Spleen (tissue), 11 donors: ENCODE measurements at regions not wholly inside any gene's neighbourhood (a gene's known extent, or its start where the extent isn't known, plus 50 kb on each side); places are given as distances from the start of the nearest gene placed in this dataset.

ENCODE experiments used
- DNase-seq: peaks from one replicate; pipeline ENCODE4 v3.0.0-alpha.2; 2020
- H3K27ac ChIP-seq, 8 donors: fragments of 200-600 bp; sonication (generic) in 7 of 8; 1 replicate in 4 of 8; 2 replicates in 4 of 8; pipeline versions ENCODE4 v1.5.0 to v1.8.0; 2016 to 2021; ENCODE audit warnings: inconsistent platforms in 4 of 8, mild to moderate bottlenecking in 4 of 8, moderate library complexity in 1 of 8
- H3K27me3 ChIP-seq, 7 donors: fragments of 200-600 bp; sonication (generic) in 6 of 7; replicated peaks in 1 of 7; 1 replicate in 4 of 7; 2 replicates in 3 of 7; pipeline versions ENCODE4 v1.5.0 to v1.8.0; 2016 to 2021; ENCODE audit warnings: inconsistent platforms in 3 of 7, mild to moderate bottlenecking in 1 of 7
- H3K36me3 ChIP-seq, 6 donors: fragments of 200-600 bp; sonication (generic) in 5 of 6; 1 replicate in 4 of 6; 2 replicates in 2 of 6; pipeline versions ENCODE4 v1.5.0 to v1.8.0; 2016 to 2021; ENCODE audit warnings: inconsistent platforms in 2 of 6
- H3K4me1 ChIP-seq, 6 donors: fragments of 200-600 bp; sonication (generic) in 5 of 6; 1 replicate in 3 of 6; 2 replicates in 3 of 6; pipeline versions ENCODE4 v1.5.0 to v1.8.0; 2016 to 2021; ENCODE audit warnings: inconsistent platforms in 3 of 6
- H3K4me3 ChIP-seq, 8 donors: fragments of 200-600 bp; sonication (generic) in 7 of 8; 1 replicate in 4 of 8; 2 replicates in 4 of 8; pipeline versions ENCODE4 v1.5.0 to v1.8.0; 2016 to 2021; ENCODE audit warnings: inconsistent platforms in 4 of 8, mild to moderate bottlenecking in 4 of 8, moderate library complexity in 2 of 8
- H3K9me3 ChIP-seq, 8 donors: fragments of 200-600 bp; sonication (generic) in 7 of 8; 1 replicate in 4 of 8; 2 replicates in 4 of 8; pipeline versions ENCODE4 v1.5.0 to v1.8.0; 2016 to 2021; ENCODE audit warnings: inconsistent platforms in 4 of 8
- POLR2A ChIP-seq, 3 donors: fragments of 450-650 bp; IDR thresholded peaks; one replicate each; pipeline ENCODE4 v1.5.1; 2017; ENCODE audit warnings: antibody characterized with exemption in 3 of 3, mild to moderate bottlenecking in 1 of 3
- POLR2AphosphoS5 ChIP-seq, 3 donors: sonication (generic); formaldehyde crosslinking; IDR thresholded peaks; one replicate each; pipeline ENCODE4 v1.5.1; 2017; ENCODE audit warnings: antibody characterized with exemption in 3 of 3
- WGBS, 5 donors: extraction: QIAGEN DNeasy Blood & Tissue Kit in 3 of 5; methylation state at CpG; one replicate each; pipeline versions ENCODE4 v1.1.5 to v1.1.7; 2013 to 2018; 5-methylcytosine and 5-hydroxymethylcytosine counted together
- intact Hi-C: fragments of 100-400 bp; cut with DNase I; formaldehyde crosslinking; loops from one replicate; pipeline ENCODE4 v1.15.0; 2023; ENCODE audit warnings: low total_unique reads
- TF ChIP-seq, protein P1 (sequence below), 11 experiments: fragments of 200-600 bp in 7 of 11; fragments of 450-650 bp in 4 of 11; sonication (generic) in 4 of 11; IDR thresholded peaks in 8 of 11; conservative IDR thresholded peaks in 3 of 11; 1 replicate in 7 of 11; 2 replicates in 4 of 11; pipeline versions ENCODE4 v1.4.0 to v1.8.0; 2016 to 2021; ENCODE audit warnings: antibody characterized with exemption in 11 of 11, inconsistent platforms in 4 of 11, mild to moderate bottlenecking in 1 of 11
- donor health status: healthy with polysubstance abuse.
- donor health status: DM: no; HTN: no; CAD: no; lungs with moderate emphysema.
- donor health status: DM: no; HTN: no; CAD: no.
- donor health status: Bipolar disorder and iron deficiency.
- donor health status: healthy.
- donor health status: DM: no; HTN: no; CAD: no.
- donor health status: DM: yes; HTN: yes; CAD: no.

DNA sequence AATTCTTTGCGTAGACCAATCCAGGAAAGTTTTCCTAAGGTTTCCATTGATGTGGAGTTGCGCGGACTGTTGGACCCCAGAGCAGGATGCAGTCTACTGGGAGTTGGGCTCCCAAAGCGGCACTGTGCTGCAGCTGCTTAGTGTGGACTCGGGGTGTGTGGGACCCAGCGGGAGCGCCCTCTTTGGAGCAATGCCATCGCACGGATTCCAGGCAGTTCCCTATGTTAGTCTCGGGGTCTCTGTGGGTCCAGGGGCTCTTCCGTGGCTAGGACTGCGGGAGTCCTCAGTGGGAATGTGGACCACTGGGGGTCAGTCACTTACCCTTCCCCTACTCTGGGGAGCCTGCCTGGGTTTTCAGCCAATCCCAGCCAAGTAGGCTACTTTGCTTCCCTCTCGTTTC is 151.7 kb upstream of the OLIG3 start:
- no peak overlapping the region for H3K27ac ChIP-seq
- no peaks in the 10 kb centered on the region for H3K36me3 ChIP-seq
- 89 to 94% (median 90%) methylated on average over 10 to 13 of the region's 13 CpGs for WGBS, 5 donors
- no peaks in the 10 kb centered on the region for H3K9me3 ChIP-seq
- peaks cover 0 to 13% (median 0%) of the 10 kb centered on the region in 7 donors for H3K27me3 ChIP-seq
- H3K4me3 ChIP-seq = no peak overlapping the region
- TF ChIP-seq, protein P1, sequence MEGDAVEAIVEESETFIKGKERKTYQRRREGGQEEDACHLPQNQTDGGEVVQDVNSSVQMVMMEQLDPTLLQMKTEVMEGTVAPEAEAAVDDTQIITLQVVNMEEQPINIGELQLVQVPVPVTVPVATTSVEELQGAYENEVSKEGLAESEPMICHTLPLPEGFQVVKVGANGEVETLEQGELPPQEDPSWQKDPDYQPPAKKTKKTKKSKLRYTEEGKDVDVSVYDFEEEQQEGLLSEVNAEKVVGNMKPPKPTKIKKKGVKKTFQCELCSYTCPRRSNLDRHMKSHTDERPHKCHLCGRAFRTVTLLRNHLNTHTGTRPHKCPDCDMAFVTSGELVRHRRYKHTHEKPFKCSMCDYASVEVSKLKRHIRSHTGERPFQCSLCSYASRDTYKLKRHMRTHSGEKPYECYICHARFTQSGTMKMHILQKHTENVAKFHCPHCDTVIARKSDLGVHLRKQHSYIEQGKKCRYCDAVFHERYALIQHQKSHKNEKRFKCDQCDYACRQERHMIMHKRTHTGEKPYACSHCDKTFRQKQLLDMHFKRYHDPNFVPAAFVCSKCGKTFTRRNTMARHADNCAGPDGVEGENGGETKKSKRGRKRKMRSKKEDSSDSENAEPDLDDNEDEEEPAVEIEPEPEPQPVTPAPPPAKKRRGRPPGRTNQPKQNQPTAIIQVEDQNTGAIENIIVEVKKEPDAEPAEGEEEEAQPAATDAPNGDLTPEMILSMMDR (IDR thresholded peaks at IDR 0.05 in 8 of 11, conservative IDR thresholded peaks at IDR 0.05 in 3 of 11) = no peak
- no peak for TF ChIP-seq POLR2AphosphoS5 (IDR thresholded peaks at IDR 0.05)
- TF ChIP-seq POLR2A (IDR thresholded peaks at IDR 0.05) = no peak
- intact Hi-C loops = loop anchor here (10.0 kb wide), 1 partner anchor 671 kb away; no protein-coding TSS in a partner anchor
- peaks cover 0 to 4% (median 0%) of the 10 kb centered on the region in 6 donors for H3K4me1 ChIP-seq
- DNase-seq = no peak

DNA sequence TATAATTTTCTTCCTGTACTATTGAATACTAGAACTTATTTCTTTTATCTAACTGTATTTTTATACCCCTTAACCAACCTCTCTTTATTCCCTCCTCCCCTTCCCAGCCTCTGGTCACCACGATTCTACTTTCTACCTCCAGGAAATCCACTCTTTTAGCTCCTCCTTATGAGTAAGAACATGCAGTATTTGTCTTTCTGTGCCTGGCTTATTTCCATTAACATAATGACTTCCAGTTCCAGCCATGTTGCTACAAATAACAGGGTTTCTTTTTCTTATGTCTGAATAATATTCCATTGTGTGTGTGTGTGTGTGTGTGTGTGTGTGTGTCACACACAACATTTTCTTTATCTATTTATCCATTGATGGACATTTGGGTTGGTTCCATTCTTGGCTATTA is 152.3 kb upstream of the OLIG3 start:
- intact Hi-C loops = loop anchor here (10.0 kb wide), 1 partner anchor 672 kb away; no protein-coding TSS in a partner anchor
- Histone ChIP-seq H3K27ac (no peak overlapping the region), H3K27me3 (peaks cover 0 to 13% (median 0%) of the 10 kb centered on the region in 7 donors), H3K9me3 (no peaks in the 10 kb centered on the region), H3K4me1 (peaks cover 0 to 1% (median 0%) of the 10 kb centered on the region in 6 donors), H3K4me3 (no peak overlapping the region), H3K36me3 (no peaks in the 10 kb centered on the region)
- DNase-seq = no peak
- TF ChIP-seq POLR2A (IDR thresholded peaks at IDR 0.05) = no peak
- 0% methylated on average over 1 of the region's 1 CpG; no CpG with 5 or more reads in 4 of the 5 donors for WGBS, 5 donors

DNA sequence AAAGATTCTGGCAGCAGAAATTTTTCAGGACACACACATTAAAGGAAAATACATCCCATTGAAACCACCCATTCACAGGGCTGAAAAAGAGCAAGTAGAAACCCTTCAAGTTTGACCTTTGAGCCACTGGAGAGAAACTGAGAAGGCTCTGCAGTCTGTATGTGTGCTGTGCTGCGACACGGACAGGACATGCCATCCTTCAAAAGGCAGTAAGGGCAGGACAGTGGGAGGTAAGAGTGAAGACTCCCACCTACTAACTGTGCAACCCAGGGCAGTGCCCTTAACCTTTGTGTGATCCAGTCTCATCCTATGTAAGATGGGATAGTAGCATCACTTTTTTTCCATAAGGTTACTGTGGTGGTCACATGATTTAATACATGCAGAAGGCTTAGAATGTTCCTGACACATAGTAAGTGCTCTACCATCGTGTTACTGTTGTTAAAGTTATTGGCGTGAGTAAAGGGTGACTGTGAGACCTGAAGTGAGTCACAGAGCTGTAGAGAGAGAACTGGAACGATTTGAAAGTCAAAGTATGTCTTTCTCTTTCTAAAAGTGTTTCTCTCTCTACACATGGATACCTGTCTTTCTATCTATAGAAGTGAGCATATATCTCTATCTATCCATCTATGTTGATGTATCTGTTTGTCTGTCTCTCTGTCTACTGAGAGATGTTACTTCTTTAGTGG is 153.7 kb upstream of the OLIG3 start:
- no peak overlapping the region for H3K4me3 ChIP-seq
- H3K9me3 ChIP-seq = peaks cover 0 to 13% (median 6%) of the 10 kb centered on the region in 8 donors
- H3K27me3 ChIP-seq = peaks cover 0 to 13% (median 0%) of the 10 kb centered on the region in 7 donors
- 72 to 82% (median 75%) methylated on average over 5 of the region's 5 CpGs for WGBS, 5 donors
- H3K27ac ChIP-seq = no peak overlapping the region
- no peaks in the 10 kb centered on the region for H3K4me1 ChIP-seq
- DNase-seq = no peak
- TF ChIP-seq POLR2AphosphoS5 (IDR thresholded peaks at IDR 0.05) = no peak
- TF ChIP-seq, protein P1 (IDR thresholded peaks at IDR 0.05 in 8 of 11, conservative IDR thresholded peaks at IDR 0.05 in 3 of 11) = no peak
- no peak for TF ChIP-seq POLR2A (IDR thresholded peaks at IDR 0.05)
- intact Hi-C loops = loop anchor here (10.0 kb wide), 1 partner anchor 673 kb away; no protein-coding TSS in a partner anchor
- no peaks in the 10 kb centered on the region for H3K36me3 ChIP-seq

DNA sequence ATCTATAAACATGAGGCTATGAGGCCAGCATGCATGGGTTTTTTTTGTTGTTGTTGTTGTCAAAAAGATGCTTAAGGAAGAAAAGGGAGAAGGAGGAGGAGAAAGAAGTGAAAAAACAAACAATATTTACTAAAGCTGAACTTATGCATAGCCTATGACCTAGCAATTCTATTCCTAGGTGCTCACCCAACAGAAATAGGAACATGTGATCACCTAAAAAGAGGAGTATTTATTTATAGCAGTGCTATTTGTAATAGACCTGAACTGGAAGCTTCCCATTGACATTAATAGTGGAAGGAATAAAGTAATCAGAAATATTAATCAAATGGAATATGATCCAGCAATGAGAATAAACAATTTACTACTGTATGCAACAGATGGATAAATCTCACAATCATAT is 156.5 kb upstream of the OLIG3 start:
- intact Hi-C loops = no loop called here
- no peak for DNase-seq
- no peak overlapping the region for H3K27ac ChIP-seq
- no peaks in the 10 kb centered on the region for H3K4me1 ChIP-seq
- no peak overlapping the region for H3K4me3 ChIP-seq
- no peaks in the 10 kb centered on the region for H3K36me3 ChIP-seq
- TF ChIP-seq, protein P1 (IDR thresholded peaks at IDR 0.05 in 8 of 11, conservative IDR thresholded peaks at IDR 0.05 in 3 of 11) = no peak
- TF ChIP-seq POLR2A (IDR thresholded peaks at IDR 0.05) (no peak), POLR2AphosphoS5 (IDR thresholded peaks at IDR 0.05) (no peak)
- peaks cover 0 to 42% (median 34%) of the 10 kb centered on the region in 8 donors for H3K9me3 ChIP-seq
- H3K27me3 ChIP-seq = peaks cover 0 to 13% (median 0%) of the 10 kb centered on the region in 7 donors
